ENCODE measurements at regions not wholly inside any gene's neighbourhood (a gene's known extent, or its start where the extent isn't known, plus 50 kb on each side); places are given as distances from the start of the nearest gene placed in this dataset.
"Not testable (repeated sequence)": the region's sequence is repeated elsewhere in the genome, so short reads cannot be mapped to it uniquely, and the experiment has no call there.

GRCh38 chr15:87739081-87739480 is 517.5 kb downstream of the NTRK3 start:
- Histone ChIP-seq H3K36me3 (ENCODE audit: control insufficient read depth, insufficient read depth, low read length) (no peaks in the 10 kb centered on the region), H3K9me3 (ENCODE audit: control insufficient read depth, insufficient read depth, low read depth, low read length) (no peaks in the 10 kb centered on the region; the same call in 1 of the 2 replicates), H3K4me3 (ENCODE audit: low read depth in 2 of 2, low read length in 2 of 2) (no peak overlapping the region), H3K27me3 (ENCODE audit: control insufficient read depth, insufficient read depth, low read length) (no peaks in the 10 kb centered on the region), H3K27ac (ENCODE audit: low read length) (no peak overlapping the region), H3K4me1 (ENCODE audit: control insufficient read depth, insufficient read depth, low read length) (no peaks in the 10 kb centered on the region)
- BruUV-seq (replicated peaks) = no TSS peak
- no peak for TF ChIP-seq CTCF (IDR thresholded peaks at IDR 0.05)
- TF ChIP-seq REST (IDR thresholded peaks at IDR 0.05; ENCODE audit: insufficient read depth in 1 of 2, low read depth in 2 of 2, low read length in 1 of 2) = no peak
- TF ChIP-seq POLR2AphosphoS5 (IDR thresholded peaks at IDR 0.05; ENCODE audit: low read depth, low read length) = no peak
- TF ChIP-seq TCF7L2 (IDR thresholded peaks at IDR 0.05; ENCODE audit: low read depth, low read length) = no peak
- no peak for TF ChIP-seq SIN3A (IDR thresholded peaks at IDR 0.05; ENCODE audit: borderline replicate concordance, insufficient read depth, low read depth, low read length)
- in situ Hi-C loops (cut with HindIII; ENCODE audit: low pct_unique_long_range_greater_than_20kb, low sequenced_read_pairs) (no loop called here), intact Hi-C loops (cut with micrococcal nuclease; ENCODE audit: unreplicated experiment) (no loop called here)
- DNase-seq (ENCODE audit: low read depth, low spot score) (no peak), ATAC-seq (no peak)
- ChIA-PET POLR2A (no interaction called here), CTCF (no interaction called here)

- DNase-seq (ENCODE audit: low read depth, low spot score); intact Hi-C loops (cut with micrococcal nuclease; ENCODE audit: unreplicated experiment); H3K27ac ChIP-seq (ENCODE audit: low read length); CTCF ChIA-PET; BruUV-seq (replicated peaks); ATAC-seq; H3K4me1 ChIP-seq (ENCODE audit: control insufficient read depth, insufficient read depth, low read length); H3K4me3 ChIP-seq (ENCODE audit: low read depth in 2 of 2, low read length in 2 of 2); H3K27me3 ChIP-seq (ENCODE audit: control insufficient read depth, insufficient read depth, low read length); POLR2A ChIA-PET; H3K36me3 ChIP-seq (ENCODE audit: control insufficient read depth, insufficient read depth, low read length); H3K9me3 ChIP-seq (ENCODE audit: control insufficient read depth, insufficient read depth, low read depth, low read length); in situ Hi-C loops (cut with HindIII; ENCODE audit: low pct_unique_long_range_greater_than_20kb, low sequenced_read_pairs): not testable (repeated sequence)
Observed at GRCh38 chr15:87737460-87737859, 519.1 kb downstream of the NTRK3 start.

- no peak for DNase-seq (ENCODE audit: low read depth, low spot score)
- no TSS peak for BruUV-seq (replicated peaks)
- Histone ChIP-seq H3K27ac (ENCODE audit: low read length) (no peak overlapping the region), H3K9me3 (ENCODE audit: control insufficient read depth, insufficient read depth, low read depth, low read length) (no peaks in the 10 kb centered on the region), H3K27me3 (ENCODE audit: control insufficient read depth, insufficient read depth, low read length) (no peaks in the 10 kb centered on the region), H3K4me1 (ENCODE audit: control insufficient read depth, insufficient read depth, low read length) (no peaks in the 10 kb centered on the region), H3K4me3 (ENCODE audit: low read depth in 2 of 2, low read length in 2 of 2) (no peak overlapping the region), H3K36me3 (ENCODE audit: control insufficient read depth, insufficient read depth, low read length) (no peaks in the 10 kb centered on the region)
- intact Hi-C loops (cut with micrococcal nuclease; ENCODE audit: unreplicated experiment) = no loop called here
- ChIA-PET POLR2A (no interaction called here), CTCF (no interaction called here)
- TF ChIP-seq REST (IDR thresholded peaks at IDR 0.05; ENCODE audit: insufficient read depth in 1 of 2, low read depth in 2 of 2, low read length in 1 of 2) (no peak), SIN3A (IDR thresholded peaks at IDR 0.05; ENCODE audit: borderline replicate concordance, insufficient read depth, low read depth, low read length) (no peak), TCF7L2 (IDR thresholded peaks at IDR 0.05; ENCODE audit: low read depth, low read length) (no peak), POLR2AphosphoS5 (IDR thresholded peaks at IDR 0.05; ENCODE audit: low read depth, low read length) (no peak), CTCF (IDR thresholded peaks at IDR 0.05) (no peak)
- ATAC-seq = no peak
- in situ Hi-C loops (cut with HindIII; ENCODE audit: low pct_unique_long_range_greater_than_20kb, low sequenced_read_pairs) = no loop called here
Observed at GRCh38 chr15:87736891-87737389, 519.6 kb downstream of the NTRK3 start.
